Colonic mucosa (tissue), 4 donors: ENCODE measurements at regions not wholly inside any gene's neighbourhood (a gene's known extent, or its start where the extent isn't known, plus 50 kb on each side); places are given as distances from the start of the nearest gene placed in this dataset.

Source experiments
- DNase-seq: peaks from one replicate; pipeline ENCODE4 v3.0.0-alpha.2; 2020
- H3K27ac ChIP-seq: fragments of 200-600 bp; one replicate; pipeline ENCODE4 v1.8.0; 2021
- H3K27me3 ChIP-seq: fragments of 200-600 bp; one replicate; pipeline ENCODE4 v1.8.0; 2021
- H3K36me3 ChIP-seq: fragments of 200-600 bp; one replicate; pipeline ENCODE4 v1.8.0; 2021
- H3K4me1 ChIP-seq: fragments of 200-600 bp; one replicate; pipeline ENCODE4 v1.8.0; 2021; ENCODE audit warnings: mild to moderate bottlenecking
- H3K4me3 ChIP-seq: fragments of 200-600 bp; one replicate; pipeline ENCODE4 v1.8.0; 2021
- H3K9ac ChIP-seq, 2 donors: one replicate each; pipeline ENCODE4 v1.7.0; 2013; ENCODE audit warnings: control low read depth in 2 of 2, low read depth in 2 of 2, low read length in 2 of 2
- H3K9me3 ChIP-seq: fragments of 200-600 bp; one replicate; pipeline ENCODE4 v1.8.0; 2021
- CTCF ChIP-seq: fragments of 200-600 bp; IDR thresholded peaks from one replicate; pipeline ENCODE4 v1.8.0; 2022; ENCODE audit warnings: antibody characterized with exemption, mild to moderate bottlenecking
- intact Hi-C: fragments of 100-400 bp; cut with DNase I; formaldehyde crosslinking; loops from one replicate; pipeline ENCODE4 v1.14.1; 2022
- donor health status: healthy.
- donor health status: DM: no; HTN: no; CAD: no.
- donor health status: DM: no; HTN: no; CAD: no.

- TF ChIP-seq CTCF, result no peak
- DNase-seq, result no peak
- Histone ChIP-seq H3K9ac (no peak overlapping the region), H3K4me1 (no peaks in the 10 kb centered on the region), H3K36me3 (no peaks in the 10 kb centered on the region), H3K4me3 (no peak overlapping the region), H3K27me3 (no peaks in the 10 kb centered on the region), H3K9me3 (no peaks in the 10 kb centered on the region), H3K27ac (no peak overlapping the region)
- intact Hi-C loops, result no loop called here
Observed at GRCh38 chr5:98637557-98637956, 135.9 kb upstream of the RGMB start.

- TF ChIP-seq CTCF, result no peak
- no peak overlapping the region for H3K9ac ChIP-seq
- no peak overlapping the region for H3K27ac ChIP-seq
- no peak overlapping the region for H3K4me3 ChIP-seq
- H3K27me3 ChIP-seq, result no peaks in the 10 kb centered on the region
- no peaks in the 10 kb centered on the region for H3K9me3 ChIP-seq
- no peaks in the 10 kb centered on the region for H3K36me3 ChIP-seq
- H3K4me1 ChIP-seq, result no peaks in the 10 kb centered on the region
- no peak for DNase-seq
- intact Hi-C loops, result no loop called here
Observed at GRCh38 chr5:98638111-98638510, 135.4 kb upstream of the RGMB start.

GRCh38 chr5:98638701-98639100 is 134.8 kb upstream of the RGMB start:
- no peaks in the 10 kb centered on the region for H3K27me3 ChIP-seq
- no peaks in the 10 kb centered on the region for H3K4me1 ChIP-seq
- H3K36me3 ChIP-seq, result no peaks in the 10 kb centered on the region
- no peak for DNase-seq
- TF ChIP-seq CTCF, result no peak
- H3K27ac ChIP-seq, result no peak overlapping the region
- intact Hi-C loops, result no loop called here
- no peaks in the 10 kb centered on the region for H3K9me3 ChIP-seq
- H3K9ac ChIP-seq, result no peak overlapping the region
- no peak overlapping the region for H3K4me3 ChIP-seq

GRCh38 chr5:98639274-98639673 is 134.2 kb upstream of the RGMB start:
- intact Hi-C loops, result no loop called here
- Histone ChIP-seq H3K9ac (no peak overlapping the region), H3K36me3 (no peaks in the 10 kb centered on the region), H3K4me1 (no peaks in the 10 kb centered on the region), H3K27me3 (no peaks in the 10 kb centered on the region), H3K9me3 (no peaks in the 10 kb centered on the region), H3K27ac (no peak overlapping the region), H3K4me3 (no peak overlapping the region)
- DNase-seq, result no peak
- no peak for TF ChIP-seq CTCF

GRCh38 chr5:98641671-98642070 is 131.8 kb upstream of the RGMB start:
- Histone ChIP-seq H3K36me3 (no peaks in the 10 kb centered on the region), H3K4me3 (no peak overlapping the region), H3K9me3 (no peaks in the 10 kb centered on the region), H3K9ac (no peak overlapping the region), H3K27me3 (no peaks in the 10 kb centered on the region), H3K4me1 (no peaks in the 10 kb centered on the region), H3K27ac (no peak overlapping the region)
- DNase-seq, result no peak
- no peak for TF ChIP-seq CTCF
- intact Hi-C loops, result no loop called here

GRCh38 chr5:98643569-98643968 is 129.9 kb upstream of the RGMB start:
- H3K9me3 ChIP-seq, result no peaks in the 10 kb centered on the region
- H3K27me3 ChIP-seq, result no peaks in the 10 kb centered on the region
- H3K9ac ChIP-seq, result no peak overlapping the region
- intact Hi-C loops, result no loop called here
- no peak overlapping the region for H3K4me3 ChIP-seq
- H3K36me3 ChIP-seq, result no peaks in the 10 kb centered on the region
- H3K27ac ChIP-seq, result no peak overlapping the region
- no peak for DNase-seq
- H3K4me1 ChIP-seq, result no peaks in the 10 kb centered on the region
- TF ChIP-seq CTCF, result no peak
